SJSA1 (cell line): ENCODE measurements at regions not wholly inside any gene's neighbourhood (a gene's known extent, or its start where the extent isn't known, plus 50 kb on each side); places are given as distances from the start of the nearest gene placed in this dataset.
"Not testable (repeated sequence)": the region's sequence is repeated elsewhere in the genome, so short reads cannot be mapped to it uniquely, and the experiment has no call there.

ENCODE experiments used
- DNase-seq, 2 experiments: peaks; one replicate each; pipeline ENCODE4 v3.0.0-alpha.2; 2015 to 2020; ENCODE audit warnings: low spot score in 2 of 2, low read depth in 1 of 2
- H3K27ac ChIP-seq: fragments of 250-450 bp; sonication (Bioruptor Pico); 2 replicates; pipeline ENCODE4 v1.5.1; 2020; ENCODE audit warnings: mild to moderate bottlenecking, moderate library complexity
- H3K27me3 ChIP-seq: fragments of 250-450 bp; sonication (Bioruptor Pico); replicated peaks from 2 replicates; pipeline ENCODE4 v1.5.1; 2020; ENCODE audit warnings: mild to moderate bottlenecking, moderate library complexity
- H3K36me3 ChIP-seq: fragments of 250-450 bp; sonication (Bioruptor Pico); 2 replicates; pipeline ENCODE4 v1.5.1; 2020; ENCODE audit warnings: mild to moderate bottlenecking
- H3K4me1 ChIP-seq: fragments of 250-450 bp; sonication (Bioruptor Pico); replicated peaks from 2 replicates; pipeline ENCODE4 v1.6.1; 2021; ENCODE audit warnings: mild to moderate bottlenecking
- H3K4me3 ChIP-seq: fragments of 250-450 bp; sonication (Bioruptor Pico); 2 replicates; pipeline ENCODE4 v1.5.1; 2020; ENCODE audit warnings: mild to moderate bottlenecking
- H3K9me3 ChIP-seq: fragments of 250-450 bp; sonication (Bioruptor Pico); replicated peaks from 2 replicates; pipeline ENCODE4 v1.5.1; 2020; ENCODE audit warnings: mild to moderate bottlenecking

DNA sequence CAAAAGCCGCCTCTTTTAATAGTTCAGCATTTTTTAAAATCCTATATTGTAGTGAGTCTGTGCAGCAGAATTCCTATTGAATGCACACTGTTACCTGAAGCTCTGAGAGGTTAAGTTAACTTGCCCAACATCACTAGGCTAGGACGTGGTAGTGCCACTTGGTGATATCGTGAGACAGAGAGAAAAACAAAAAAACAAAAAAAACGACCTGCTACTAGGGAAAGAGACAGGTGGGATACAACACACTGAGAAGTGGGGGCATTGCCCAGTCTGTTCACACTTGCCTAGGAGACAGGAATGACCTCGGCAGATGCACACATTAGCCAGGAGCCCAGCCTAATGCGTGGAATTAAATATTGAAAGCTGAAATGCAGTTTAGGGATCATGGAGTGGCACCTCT lies 129.7 kb upstream of the CCND2 start:
- Histone ChIP-seq H3K27ac (no peak overlapping the region), H3K36me3 (no peaks in the 10 kb centered on the region), H3K4me3 (no peak overlapping the region), H3K27me3 (no peaks in the 10 kb centered on the region), H3K4me1 (no peaks in the 10 kb centered on the region), H3K9me3 (peaks cover 3% of the 10 kb centered on the region; the same call in 1 of the 2 replicates)
- no peak for DNase-seq

DNA sequence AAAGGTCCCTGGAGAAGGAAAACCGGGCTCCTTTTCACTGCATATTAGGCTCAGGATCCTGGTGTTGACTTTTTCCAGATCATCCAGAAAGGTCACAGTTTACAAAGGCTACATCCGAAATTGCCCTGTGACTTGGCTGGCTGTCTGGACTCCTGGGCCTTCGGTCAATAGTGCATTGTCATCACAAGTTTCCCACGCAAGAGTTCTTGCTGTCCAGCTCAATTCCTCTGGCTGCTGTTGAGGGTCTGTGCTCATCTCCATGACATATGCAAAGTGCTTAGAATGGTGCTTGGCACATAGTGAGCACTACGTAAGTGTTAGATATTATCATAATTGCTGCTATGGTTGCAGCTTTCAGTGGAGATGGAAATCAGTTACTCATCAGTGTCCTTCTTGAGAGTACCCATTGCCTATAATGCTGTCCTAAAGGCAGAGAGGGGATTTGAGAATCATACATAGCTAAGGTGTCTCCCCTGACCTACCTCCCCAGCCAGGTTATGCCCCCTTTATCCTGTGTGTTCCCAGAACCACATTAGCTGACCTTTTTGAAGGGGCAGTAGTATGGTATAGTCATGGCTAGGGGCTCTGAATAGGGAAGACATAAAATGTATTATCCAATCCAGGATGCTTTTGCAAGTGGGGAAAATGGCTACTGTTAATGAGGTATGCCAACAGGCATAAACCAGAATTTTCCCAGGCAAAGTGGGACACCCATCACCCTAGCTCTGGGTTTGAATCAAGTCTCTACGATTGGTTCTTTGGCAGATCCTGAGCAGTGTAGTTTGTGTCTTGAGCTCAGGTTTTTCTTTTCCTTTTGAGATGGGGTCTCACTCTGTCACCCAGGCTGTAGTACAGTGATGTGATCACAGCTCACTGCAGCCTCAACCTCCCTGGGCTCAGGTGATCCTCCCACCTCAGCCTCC lies 132.0 kb upstream of the CCND2 start:
- Histone ChIP-seq H3K27me3 (no peaks in the 10 kb centered on the region), H3K36me3 (no peaks in the 10 kb centered on the region), H3K4me3 (no peak overlapping the region), H3K27ac (no peak overlapping the region), H3K9me3 (peaks cover 3% of the 10 kb centered on the region; the same call in 1 of the 2 replicates), H3K4me1 (no peaks in the 10 kb centered on the region)
- DNase-seq, result no peak

- H3K36me3 ChIP-seq, result no peaks in the 10 kb centered on the region
- no peaks in the 10 kb centered on the region for H3K4me1 ChIP-seq
- no peak for DNase-seq
- no peak overlapping the region for H3K27ac ChIP-seq
- H3K27me3 ChIP-seq, result no peaks in the 10 kb centered on the region
- no peak overlapping the region for H3K4me3 ChIP-seq
- peaks cover 3% of the 10 kb centered on the region; the same call in 1 of the 2 replicates for H3K9me3 ChIP-seq
These were observed 132.8 kb upstream of the CCND2 start for GRCh38 chr12:4140581-4141301.

GRCh38 chr12:4139191-4139590 lies 134.4 kb upstream of the CCND2 start:
- DNase-seq, result no peak
- H3K36me3 ChIP-seq, result no peaks in the 10 kb centered on the region

GRCh38 chr12:4138532-4138931 lies 135.0 kb upstream of the CCND2 start:
- H3K36me3 ChIP-seq, H3K4me3 ChIP-seq, H3K4me1 ChIP-seq, DNase-seq, H3K27ac ChIP-seq, H3K27me3 ChIP-seq, H3K9me3 ChIP-seq: not testable (repeated sequence)

More at GRCh38 chr12:4139191-4139590, 134.4 kb upstream of the CCND2 start:
- H3K4me3 ChIP-seq, result no peak overlapping the region
- peaks cover 3% of the 10 kb centered on the region; the same call in 1 of the 2 replicates for H3K9me3 ChIP-seq
- H3K4me1 ChIP-seq, result no peaks in the 10 kb centered on the region
- no peaks in the 10 kb centered on the region for H3K27me3 ChIP-seq
- H3K27ac ChIP-seq, result no peak overlapping the region

- Histone ChIP-seq H3K27me3 (no peaks in the 10 kb centered on the region), H3K36me3 (no peaks in the 10 kb centered on the region), H3K4me3 (no peak overlapping the region), H3K9me3 (no peaks in the 10 kb centered on the region), H3K27ac (no peak overlapping the region), H3K4me1 (no peaks in the 10 kb centered on the region)
- DNase-seq, result no peak
These were observed 135.5 kb upstream of the CCND2 start for GRCh38 chr12:4138051-4138450.

GRCh38 chr12:4137441-4137840 lies 136.1 kb upstream of the CCND2 start:
- no peaks in the 10 kb centered on the region for H3K9me3 ChIP-seq
- no peaks in the 10 kb centered on the region for H3K27me3 ChIP-seq
- DNase-seq, result no peak
- no peaks in the 10 kb centered on the region for H3K4me1 ChIP-seq
- no peak overlapping the region for H3K27ac ChIP-seq
- H3K36me3 ChIP-seq, result no peaks in the 10 kb centered on the region
- no peak overlapping the region for H3K4me3 ChIP-seq

DNA sequence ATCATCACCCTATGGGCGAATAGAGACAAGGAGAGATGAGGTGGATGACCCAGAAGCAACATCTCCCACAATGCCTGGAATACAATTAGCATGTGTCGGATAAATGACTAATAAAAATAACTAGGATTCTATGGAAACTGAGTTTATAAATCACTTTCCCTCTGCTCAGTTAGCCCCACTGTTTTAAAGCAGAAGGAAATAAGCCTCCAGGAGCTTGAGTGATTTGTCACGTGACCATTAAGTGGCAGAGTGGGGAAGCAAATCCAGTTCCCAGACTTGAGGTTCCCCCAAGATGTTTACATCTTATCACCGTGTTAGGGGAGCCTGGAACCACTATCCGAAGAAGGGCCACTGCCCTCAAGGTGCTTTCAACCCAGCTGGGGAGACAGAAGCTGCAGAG lies 136.5 kb upstream of the CCND2 start:
- no peak overlapping the region for H3K27ac ChIP-seq
- H3K36me3 ChIP-seq, result no peaks in the 10 kb centered on the region
- no peaks in the 10 kb centered on the region for H3K27me3 ChIP-seq
- DNase-seq, result no peak
- no peaks in the 10 kb centered on the region for H3K4me1 ChIP-seq
- H3K9me3 ChIP-seq, result no peaks in the 10 kb centered on the region
- H3K4me3 ChIP-seq, result no peak overlapping the region

- Histone ChIP-seq H3K36me3 (no peaks in the 10 kb centered on the region), H3K27ac (no peak overlapping the region), H3K27me3 (0 out of 2 replicates have a peak, but pooled peaks cover under 1% of the 10 kb centered on the region), H3K4me3 (no peak overlapping the region), H3K9me3 (no peaks in the 10 kb centered on the region), H3K4me1 (no peaks in the 10 kb centered on the region)
- no peak for DNase-seq
These were observed 137.5 kb upstream of the CCND2 start for GRCh38 chr12:4135919-4136605.

- H3K27me3 ChIP-seq, result 0 out of 2 replicates have a peak, but pooled peaks cover 3% of the 10 kb centered on the region
- H3K27ac ChIP-seq, result no peak overlapping the region
- no peaks in the 10 kb centered on the region for H3K9me3 ChIP-seq
- H3K4me1 ChIP-seq, result no peaks in the 10 kb centered on the region
- no peak overlapping the region for H3K4me3 ChIP-seq
- DNase-seq, result no peak
- H3K36me3 ChIP-seq, result no peaks in the 10 kb centered on the region
These were observed 138.9 kb upstream of the CCND2 start for GRCh38 chr12:4134448-4135263.

DNA sequence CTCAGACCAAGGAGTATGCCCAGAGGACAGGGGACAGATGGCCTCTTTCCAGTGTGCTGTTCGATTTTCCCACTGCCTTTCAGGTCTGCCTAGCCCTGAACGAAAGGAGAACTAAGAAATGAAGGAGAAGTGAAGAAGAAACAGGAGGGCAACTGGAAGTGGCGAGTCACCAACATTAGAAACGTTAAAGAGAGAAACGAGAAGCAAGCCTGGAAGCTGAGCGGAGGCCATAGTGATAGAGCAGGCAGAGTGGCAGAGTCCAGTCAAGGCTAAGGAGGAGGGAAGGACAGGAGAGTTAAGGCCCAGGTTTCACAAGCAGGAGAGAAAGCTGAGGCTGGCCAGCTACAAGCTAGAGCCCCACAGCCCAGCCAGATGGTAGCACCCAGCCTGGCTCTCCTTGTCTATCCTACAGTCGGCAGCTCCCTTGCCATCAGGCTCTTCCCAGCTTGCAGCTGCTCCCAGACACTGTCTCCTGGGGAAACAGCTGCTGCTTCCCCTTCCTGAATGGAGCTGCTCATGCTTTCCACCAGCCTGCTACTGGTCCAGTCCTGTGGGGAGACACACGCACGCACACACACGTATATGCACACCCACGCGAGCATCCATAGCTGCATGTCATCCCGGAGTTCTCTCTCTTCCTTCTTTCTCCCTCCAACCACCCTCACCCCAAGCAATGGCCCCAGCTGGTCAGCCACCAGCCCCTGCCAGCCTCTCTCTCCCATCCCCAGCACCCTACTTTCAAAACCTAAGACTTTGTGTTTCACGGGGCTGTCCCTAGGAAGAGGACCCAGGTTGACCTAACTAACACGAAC lies 139.7 kb upstream of the CCND2 start:
- Histone ChIP-seq H3K4me3 (no peak overlapping the region), H3K9me3 (no peaks in the 10 kb centered on the region), H3K27ac (no peak overlapping the region), H3K27me3 (0 out of 2 replicates have a peak, but pooled peaks cover 3% of the 10 kb centered on the region), H3K36me3 (no peaks in the 10 kb centered on the region), H3K4me1 (no peaks in the 10 kb centered on the region)
- DNase-seq, result no peak

DNA sequence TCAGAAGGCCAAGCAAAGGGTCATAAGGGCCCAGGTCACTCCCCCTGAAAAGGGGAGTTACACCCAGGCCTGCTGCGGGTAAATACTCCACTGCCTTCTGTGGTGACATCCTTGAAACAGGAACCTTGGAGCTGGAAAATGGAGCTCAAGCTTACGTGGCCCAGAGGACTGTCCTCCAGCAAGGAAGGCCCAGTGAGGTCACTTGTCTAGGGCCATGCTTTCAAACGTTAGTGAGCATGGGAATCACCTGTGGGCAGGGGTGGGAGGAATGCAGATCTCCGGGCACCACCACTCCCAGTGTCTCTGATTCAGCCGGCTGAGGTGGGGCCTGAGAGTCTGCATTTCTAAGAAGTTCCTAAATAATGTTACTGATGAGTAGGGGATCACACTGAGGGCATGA lies 140.5 kb upstream of the CCND2 start:
- H3K27me3 ChIP-seq, result 0 out of 2 replicates have a peak, but pooled peaks cover 6% of the 10 kb centered on the region
- H3K27ac ChIP-seq, result no peak overlapping the region
- no peaks in the 10 kb centered on the region for H3K36me3 ChIP-seq
- no peak overlapping the region for H3K4me3 ChIP-seq
- DNase-seq, result no peak
- no peaks in the 10 kb centered on the region for H3K9me3 ChIP-seq
- no peaks in the 10 kb centered on the region for H3K4me1 ChIP-seq
